H9 (cell line): ENCODE measurements at regions not wholly inside any gene's neighbourhood (a gene's known extent, or its start where the extent isn't known, plus 50 kb on each side); places are given as distances from the start of the nearest gene placed in this dataset.

ENCODE experiments used
- DNase-seq: peaks from one replicate; pipeline ENCODE4 v3.0.0-alpha.2; 2017
- H2AFZ ChIP-seq: one replicate; pipeline ENCODE4 v1.6.1; 2013; ENCODE audit warnings: mild to moderate bottlenecking, low read length, control low read depth, moderate library complexity
- H2AK5ac ChIP-seq: 2 replicates; pipeline ENCODE4 v1.6.1; 2013; ENCODE audit warnings: low read length, control low read depth, mixed read lengths; ENCODE audit not compliant: insufficient read length
- H2BK120ac ChIP-seq: one replicate; pipeline ENCODE4 v1.6.1; 2013; ENCODE audit warnings: low read depth, mild to moderate bottlenecking, low read length, control low read depth, inconsistent platforms; ENCODE audit not compliant: poor library complexity, severe bottlenecking
- H2BK12ac ChIP-seq: 2 replicates; pipeline ENCODE4 v1.6.1; 2013; ENCODE audit warnings: low read length, control low read depth, mixed read lengths, low read depth; ENCODE audit not compliant: insufficient read length
- H2BK15ac ChIP-seq: 2 replicates; pipeline ENCODE4 v1.6.1; 2013; ENCODE audit warnings: low read depth, low read length, control low read depth
- H2BK20ac ChIP-seq: one replicate; pipeline ENCODE4 v1.6.1; 2013; ENCODE audit warnings: low read depth, mild to moderate bottlenecking, low read length, control low read depth, inconsistent platforms; ENCODE audit not compliant: poor library complexity, severe bottlenecking
- H2BK5ac ChIP-seq: 2 replicates; pipeline ENCODE4 v1.6.1; 2013; ENCODE audit warnings: low read length, control low read depth, mixed read lengths; ENCODE audit not compliant: insufficient read length
- H3K14ac ChIP-seq: 2 replicates; pipeline ENCODE4 v1.6.1; 2013; ENCODE audit warnings: low read length, control low read depth; ENCODE audit not compliant: insufficient read depth
- H3K18ac ChIP-seq: 2 replicates; pipeline ENCODE4 v1.6.1; 2013; ENCODE audit warnings: low read depth, mild to moderate bottlenecking, mixed read lengths, low read length, control low read depth; ENCODE audit not compliant: insufficient read length
- H3K23ac ChIP-seq: 2 replicates; pipeline ENCODE4 v1.6.1; 2013; ENCODE audit warnings: low read length, control low read depth, mixed read lengths, low read depth; ENCODE audit not compliant: insufficient read length
- H3K23me2 ChIP-seq: 2 replicates; pipeline ENCODE4 v1.6.1; 2013; ENCODE audit warnings: low read depth, mild to moderate bottlenecking, mixed read lengths, low read length, control low read depth; ENCODE audit not compliant: insufficient read length, poor library complexity, severe bottlenecking
- H3K27ac ChIP-seq: 2 replicates; pipeline ENCODE4 v1.5.1; 2013; ENCODE audit warnings: low read length, control low read depth, mixed read lengths, low read depth; ENCODE audit not compliant: insufficient read length
- H3K27me3 ChIP-seq: 2 replicates; pipeline ENCODE4 v1.6.1; 2013; ENCODE audit warnings: low read length, control low read depth, inconsistent platforms; ENCODE audit not compliant: insufficient read depth
- H3K4ac ChIP-seq: 2 replicates; pipeline ENCODE4 v1.6.1; 2013; ENCODE audit warnings: low read depth, mild to moderate bottlenecking, control low read depth, inconsistent platforms, low read length, moderate library complexity
- H3K4me1 ChIP-seq: 2 replicates; pipeline ENCODE4 v1.6.1; 2013; ENCODE audit warnings: low read length, control low read depth, inconsistent platforms; ENCODE audit not compliant: insufficient read depth
- H3K4me2 ChIP-seq: 2 replicates; pipeline ENCODE4 v1.6.1; 2013; ENCODE audit warnings: low read length, control low read depth, mixed read lengths; ENCODE audit not compliant: insufficient read length, insufficient read depth
- H3K56ac ChIP-seq: 2 replicates; pipeline ENCODE4 v1.6.1; 2013; ENCODE audit warnings: low read depth, mild to moderate bottlenecking, mixed read lengths, low read length, control low read depth; ENCODE audit not compliant: insufficient read length
- H3K79me1 ChIP-seq: 2 replicates; pipeline ENCODE4 v1.6.1; 2013; ENCODE audit warnings: low read depth, mild to moderate bottlenecking, moderate library complexity, low read length, control low read depth, inconsistent platforms; ENCODE audit not compliant: insufficient read depth, poor library complexity, severe bottlenecking
- H3K79me2 ChIP-seq: 2 replicates; pipeline ENCODE4 v1.6.1; 2013; ENCODE audit warnings: low read length, control low read depth, inconsistent platforms; ENCODE audit not compliant: insufficient read depth
- H3K9ac ChIP-seq: 2 replicates; pipeline ENCODE4 v1.6.1; 2013; ENCODE audit warnings: low read length, control low read depth, mixed read lengths; ENCODE audit not compliant: insufficient read length; ENCODE audit errors: extremely low read depth
- H3K9me3 ChIP-seq: one replicate; pipeline ENCODE4 v1.6.1; 2013; ENCODE audit warnings: low read depth, low read length, inconsistent platforms; ENCODE audit not compliant: control insufficient read depth
- H3T11ph ChIP-seq: one replicate; pipeline ENCODE4 v1.6.1; 2013; ENCODE audit warnings: mild to moderate bottlenecking, low read length, control low read depth, inconsistent platforms
- H4K20me1 ChIP-seq: one replicate; pipeline ENCODE4 v1.6.1; 2013; ENCODE audit not compliant: control insufficient read depth, insufficient read length, insufficient read depth
- H4K5ac ChIP-seq: 2 replicates; pipeline ENCODE4 v1.6.1; 2013; ENCODE audit warnings: low read depth, mild to moderate bottlenecking, mixed read lengths, low read length, control low read depth; ENCODE audit not compliant: insufficient read length
- H4K8ac ChIP-seq: replicated peaks from 2 replicates; pipeline ENCODE4 v1.6.1; 2013; ENCODE audit warnings: low read length, control low read depth, mixed read lengths, low read depth; ENCODE audit not compliant: insufficient read length
- H4K91ac ChIP-seq: 2 replicates; pipeline ENCODE4 v1.6.1; 2013; ENCODE audit warnings: low read depth, mild to moderate bottlenecking, moderate library complexity, mixed read lengths, low read length, control low read depth; ENCODE audit not compliant: insufficient read length
- H3K27ac Mint-ChIP-seq, 3 experiments: 2 replicates in 2 of 3; 3 replicates in 1 of 3; pipeline ENCODE4 v1.8.0; 2020 to 2021; ENCODE audit warnings: mixed read lengths in 3 of 3, mild to moderate bottlenecking in 1 of 3, moderate library complexity in 1 of 3
- H3K27me3 Mint-ChIP-seq: 2 replicates; pipeline ENCODE4 v1.8.0; 2021; ENCODE audit warnings: low read depth, mild to moderate bottlenecking, moderate library complexity, mixed read lengths
- H3K36me3 Mint-ChIP-seq, 3 experiments: 2 replicates in 2 of 3; 3 replicates in 1 of 3; pipeline ENCODE4 v1.8.0; 2020 to 2021; ENCODE audit warnings: low read depth in 3 of 3, mixed read lengths in 3 of 3; ENCODE audit not compliant: insufficient read depth in 1 of 3
- H3K4me1 Mint-ChIP-seq, 2 experiments: 2 replicates each; pipeline ENCODE4 v1.8.0; 2020; ENCODE audit warnings: mixed read lengths in 2 of 2
- H3K4me3 Mint-ChIP-seq, 2 experiments: 2 replicates in 1 of 2; 3 replicates in 1 of 2; pipeline ENCODE4 v1.8.0; 2020 to 2021; ENCODE audit warnings: mild to moderate bottlenecking in 2 of 2, mixed read lengths in 2 of 2, moderate library complexity in 1 of 2
- H3K9me3 Mint-ChIP-seq, 2 experiments: 2 replicates in 1 of 2; 3 replicates in 1 of 2; pipeline ENCODE4 v1.8.0; 2020; ENCODE audit warnings: mild to moderate bottlenecking in 2 of 2, mixed read lengths in 2 of 2, moderate library complexity in 1 of 2
- CTCF ChIP-seq: fragments of 200-600 bp; sonication (generic); conservative IDR thresholded peaks from 3 replicates; pipeline ENCODE4 v1.8.0; 2021; ENCODE audit warnings: antibody characterized with exemption, mild to moderate bottlenecking
- WGBS: extraction: QIAGEN DNeasy Blood & Tissue Kit; methylation state at CpG from one replicate; pipeline ENCODE4 v1.1.7; 2013; ENCODE audit warnings: missing lambda C conversion rate, low lambda C conversion rate, mixed read lengths; ENCODE audit not compliant: insufficient read length; ENCODE audit errors: extremely low coverage; 5-methylcytosine and 5-hydroxymethylcytosine counted together

GRCh38 chr2:37507703-37508102 is 163.3 kb downstream of the QPCT start:
- Mint-ChIP-seq H3K27ac (no peak overlapping the region), H3K27me3 (no peaks in the 10 kb centered on the region; the same call in 1 of the 2 replicates), H3K4me1 (peaks cover 16 to 17% of the 10 kb centered on the region in 2 experiments), H3K4me3 (no peak overlapping the region), H3K9me3 (no peaks in the 10 kb centered on the region), H3K36me3 (no peaks in the 10 kb centered on the region)
- no peaks in the 10 kb centered on the region for H3K4me1 ChIP-seq
- no peak overlapping the region for H3K27ac ChIP-seq
- no peaks in the 10 kb centered on the region for H3K23me2 ChIP-seq
- no peak overlapping the region for H2BK15ac ChIP-seq
- no peak overlapping the region for H2BK20ac ChIP-seq
- no peaks in the 10 kb centered on the region for H3K27me3 ChIP-seq
- H2AK5ac ChIP-seq: no peak overlapping the region
- H3K4ac ChIP-seq: no peak overlapping the region
- no peak for DNase-seq
- no peak overlapping the region for H3K18ac ChIP-seq
- no peak overlapping the region for H3K23ac ChIP-seq
- H4K8ac ChIP-seq: no peak overlapping the region
- H3K9me3 ChIP-seq: no peaks in the 10 kb centered on the region
- no peak overlapping the region for H2AFZ ChIP-seq
- H3K56ac ChIP-seq: no peak overlapping the region
- H3K9ac ChIP-seq: no peak overlapping the region
- H3K4me2 ChIP-seq: no peak overlapping the region
- H4K20me1 ChIP-seq: no peaks in the 10 kb centered on the region
- H2BK12ac ChIP-seq: no peak overlapping the region
- no peak overlapping the region for H4K91ac ChIP-seq
- TF ChIP-seq CTCF: no peak
- H3K79me1 ChIP-seq: no peaks in the 10 kb centered on the region
- no peak overlapping the region for H2BK5ac ChIP-seq
- no peaks in the 10 kb centered on the region for H3K79me2 ChIP-seq
- H3K14ac ChIP-seq: no peak overlapping the region
- WGBS: no CpG with 5 or more reads among the region's 6 CpGs
- no peak overlapping the region for H2BK120ac ChIP-seq
- no peak overlapping the region for H4K5ac ChIP-seq
- no peak overlapping the region for H3T11ph ChIP-seq
